A549 (cell line): ENCODE measurements at regions not wholly inside any gene's neighbourhood (a gene's known extent, or its start where the extent isn't known, plus 50 kb on each side); places are given as distances from the start of the nearest gene placed in this dataset.

Experiments used
- ATAC-seq, 2 experiments: fragments of 200-7000 bp in 1 of 2; fragments of >200 bp in 1 of 2; cut with Nextera tagmentation in 1 of 2; cut with Tn5 transposase in 1 of 2; 3 replicates each; pipeline versions ENCODE4 v1.8.0 to v1.9.1; 2018 to 2020; ENCODE audit warnings: mild to moderate bottlenecking in 1 of 2, moderate library complexity in 1 of 2
- CTCF ChIA-PET: fragments of 300-600 bp; sonication (Branson Sonifier 250); formaldehyde crosslinking; extraction: SDS; loops from one replicate; lab custom pipeline; 2021; ENCODE audit warnings: antibody characterized with exemption, inconsistent platforms; lab: Yijun Ruan, JAX
- POLR2A ChIA-PET: fragments of 350-600 bp; formaldehyde crosslinking; extraction: SDS; loops from one replicate; lab custom pipeline; 2021; ENCODE audit warnings: antibody characterized with exemption, inconsistent platforms; lab: Yijun Ruan, JAX
- DNase-seq, 2 experiments: peaks; one replicate each; pipeline versions ENCODE4 v3.0.0 to v3.0.0-alpha.2; 2011 to 2016; ENCODE audit warnings: low read depth in 1 of 2, low spot score in 1 of 2
- FAIRE-seq: peaks from 2 replicates; lab custom pipeline; 2011; peaks lifted over from hg19 to GRCh38; lab: Jason Lieb, UNC
- H3K27ac ChIP-seq, 2 experiments: fragments of >200 bp; sonication (Bioruptor Twin); formaldehyde crosslinking; 3 replicates each; pipeline ENCODE4 v1.5.1; 2016 to 2017
- H3K4me1 ChIP-seq: fragments of >200 bp; sonication (Bioruptor Twin); formaldehyde crosslinking; 3 replicates; pipeline ENCODE4 v1.6.1; 2016
- H3K4me2 ChIP-seq: fragments of >200 bp; sonication (Bioruptor Twin); formaldehyde crosslinking; 3 replicates; pipeline ENCODE4 v1.6.1; 2016
- H3K4me3 ChIP-seq: fragments of >200 bp; sonication (Bioruptor Twin); formaldehyde crosslinking; 3 replicates; pipeline ENCODE4 v1.5.1; 2016
- H3K9me3 ChIP-seq: fragments of >200 bp; sonication (Bioruptor Twin); formaldehyde crosslinking; 3 replicates; pipeline ENCODE4 v1.6.1; 2016
- BCL3 ChIP-seq: fragments of >200 bp; sonication (Bioruptor Twin); formaldehyde crosslinking; IDR thresholded peaks from 3 replicates; pipeline ENCODE4 v1.6.1; 2016
- BHLHE40 ChIP-seq: IDR thresholded peaks from 2 replicates; pipeline ENCODE4 v1.6.1; 2012; ENCODE audit warnings: low read depth, low read length, inconsistent platforms
- CHD2 ChIP-seq: fragments of 150-350 bp; IDR thresholded peaks from 2 replicates; pipeline ENCODE4 v1.6.1; 2014; ENCODE audit warnings: low read length; ENCODE audit not compliant: partially characterized antibody
- CHD4 ChIP-seq: fragments of 200-600 bp; sonication (generic); IDR thresholded peaks from 2 replicates; pipeline ENCODE4 v1.6.1; 2016; ENCODE audit warnings: antibody characterized with exemption, mild to moderate bottlenecking, borderline replicate concordance
- ELK1 ChIP-seq: fragments of 150-350 bp; IDR thresholded peaks from 2 replicates; pipeline ENCODE4 v1.6.1; 2014; ENCODE audit warnings: low read depth, mild to moderate bottlenecking, low read length
- ESRRA ChIP-seq: fragments of 150-350 bp; IDR thresholded peaks from 2 replicates; pipeline ENCODE4 v1.6.1; 2014; ENCODE audit warnings: mild to moderate bottlenecking, low read length, borderline replicate concordance
- FOSB ChIP-seq: fragments of 250-450 bp; sonication (Bioruptor Pico); IDR thresholded peaks from 2 replicates; pipeline ENCODE4 v1.5.0; 2020; ENCODE audit warnings: mild to moderate bottlenecking, moderate library complexity
- FOXS1 ChIP-seq: fragments of 250-450 bp; sonication (Bioruptor Pico); IDR thresholded peaks from 2 replicates; pipeline ENCODE4 v1.5.0; 2020; ENCODE audit warnings: mild to moderate bottlenecking, moderate library complexity
- GATA3 ChIP-seq: IDR thresholded peaks from 2 replicates; pipeline ENCODE4 v1.6.1; 2012; ENCODE audit warnings: borderline replicate concordance
- HDAC2 ChIP-seq: fragments of 200-600 bp; sonication (generic); IDR thresholded peaks from 2 replicates; pipeline ENCODE4 v1.6.1; 2016
- HEYL ChIP-seq: fragments of 250-450 bp; sonication (Bioruptor Pico); IDR thresholded peaks from 2 replicates; pipeline ENCODE4 v1.8.0; 2021; ENCODE audit warnings: mild to moderate bottlenecking, moderate library complexity
- HMGXB4 ChIP-seq: fragments of 250-450 bp; sonication (Bioruptor Pico); IDR thresholded peaks from 2 replicates; pipeline ENCODE4 v1.5.0; 2021; ENCODE audit warnings: mild to moderate bottlenecking, moderate library complexity, borderline replicate concordance
- HOXB13 ChIP-seq: fragments of 250-450 bp; sonication (Bioruptor Pico); IDR thresholded peaks from 2 replicates; pipeline ENCODE4 v1.5.0; 2020; ENCODE audit warnings: low read depth, mild to moderate bottlenecking, moderate library complexity
- HOXB5 ChIP-seq: fragments of 250-450 bp; sonication (Bioruptor Pico); IDR thresholded peaks from 2 replicates; pipeline ENCODE4 v1.5.0; 2020; ENCODE audit warnings: mild to moderate bottlenecking, moderate library complexity
- MAFK ChIP-seq: fragments of 450-650 bp; IDR thresholded peaks from 2 replicates; pipeline ENCODE4 v1.6.1; 2014; ENCODE audit not compliant: partially characterized antibody
- MAX ChIP-seq: IDR thresholded peaks from 2 replicates; pipeline ENCODE4 v1.6.1; 2012
- MAZ ChIP-seq: fragments of 150-350 bp; IDR thresholded peaks from 2 replicates; pipeline ENCODE4 v1.6.1; 2014; ENCODE audit warnings: antibody characterized with exemption, low read depth, low read length, borderline replicate concordance
- MYC ChIP-seq: IDR thresholded peaks from 2 replicates; pipeline ENCODE4 v1.6.1; 2012; ENCODE audit warnings: mild to moderate bottlenecking, inconsistent platforms, low read length, improper control_type of control experiment, borderline replicate concordance
- NFE2L2 ChIP-seq: fragments of 150-350 bp; conservative IDR thresholded peaks from 2 replicates; pipeline ENCODE4 v1.6.1; 2014; ENCODE audit warnings: low read length
- NPAS2 ChIP-seq: fragments of 250-450 bp; sonication (Bioruptor Pico); IDR thresholded peaks from 2 replicates; pipeline ENCODE4 v1.8.0; 2022; ENCODE audit warnings: mild to moderate bottlenecking, moderate library complexity, borderline replicate concordance
- NR3C1 ChIP-seq: fragments of >200 bp; sonication (Bioruptor Twin); formaldehyde crosslinking; IDR thresholded peaks from 3 replicates; pipeline ENCODE4 v1.6.1; 2017
- PBX3 ChIP-seq: IDR thresholded peaks from 2 replicates; pipeline ENCODE4 v1.6.1; 2012
- POLR2A ChIP-seq: IDR thresholded peaks from 2 replicates; pipeline ENCODE4 v1.6.1; 2012; ENCODE audit warnings: mild to moderate bottlenecking, low read length
- RFX5 ChIP-seq: fragments of 450-650 bp; IDR thresholded peaks from 2 replicates; pipeline ENCODE4 v1.7.1; 2014; ENCODE audit warnings: antibody characterized with exemption, mild to moderate bottlenecking, moderate library complexity
- SREBF2 ChIP-seq: fragments of 450-650 bp; IDR thresholded peaks from 2 replicates; pipeline ENCODE4 v1.6.1; 2014; ENCODE audit warnings: mild to moderate bottlenecking, moderate library complexity
- TP53 ChIP-seq: fragments of 250-450 bp; sonication (Bioruptor Pico); IDR thresholded peaks from 2 replicates; pipeline ENCODE4 v1.5.0; 2021; ENCODE audit warnings: mild to moderate bottlenecking, moderate library complexity
- USF2 ChIP-seq: fragments of 450-650 bp; IDR thresholded peaks from 2 replicates; pipeline ENCODE4 v1.6.1; 2014; ENCODE audit warnings: antibody characterized with exemption
- ZC3H11A ChIP-seq: fragments of 450-650 bp; IDR thresholded peaks from 2 replicates; pipeline ENCODE4 v1.6.1; 2014; ENCODE audit warnings: antibody characterized with exemption, mild to moderate bottlenecking
- ZFP36 ChIP-seq: fragments of 450-650 bp; IDR thresholded peaks from 2 replicates; pipeline ENCODE4 v1.6.1; 2014; ENCODE audit warnings: borderline replicate concordance; ENCODE audit not compliant: partially characterized antibody
- ZSCAN20 ChIP-seq: fragments of 250-450 bp; sonication (Bioruptor Pico); IDR thresholded peaks from 2 replicates; pipeline ENCODE4 v1.8.0; 2022; ENCODE audit warnings: mild to moderate bottlenecking, moderate library complexity
- WGBS: methylation state at CpG from one replicate; pipeline ENCODE4 v1.1.6; 2017; ENCODE audit errors: missing lambda C conversion rate; 5-methylcytosine and 5-hydroxymethylcytosine counted together

- CTCF ChIA-PET = interaction anchor here (1.0 kb wide), 1 partner anchor 31 kb away, joined by 3 read pairs; no protein-coding TSS in a partner anchor
- no peak for FAIRE-seq
Measured at GRCh38 chr6:19158586-19158985, 678.6 kb upstream of the ID4 start.

GRCh38 chr6:19159089-19159488 is 678.1 kb upstream of the ID4 start:
- no peak for TF ChIP-seq ESRRA
- no peak for TF ChIP-seq RFX5
- TF ChIP-seq HOXB5 (CRISPR knock-in tag) = no peak
- no peak for TF ChIP-seq BCL3
- TF ChIP-seq CHD2 = no peak
- TF ChIP-seq ZSCAN20 (CRISPR knock-in tag) = no peak
- no peak for TF ChIP-seq PBX3
- TF ChIP-seq BHLHE40 = no peak
- TF ChIP-seq SREBF2 = no peak
- TF ChIP-seq HOXB13 (CRISPR knock-in tag) = no peak
- TF ChIP-seq MAFK = no peak
- no peak for TF ChIP-seq MAZ
- no peak for TF ChIP-seq ZFP36
- no peak overlapping the region for H3K4me3 ChIP-seq
- no peak for DNase-seq
- no peak for FAIRE-seq
- ChIA-PET CTCF (no interaction called here), POLR2A (no interaction called here)
- H3K27ac ChIP-seq = no peak overlapping the region
- H3K4me2 ChIP-seq = no peak overlapping the region
- H3K9me3 ChIP-seq = no peaks in the 10 kb centered on the region
- 0% methylated on average over 1 of the region's 1 CpG for WGBS
- no peak for ATAC-seq
- no peaks in the 10 kb centered on the region for H3K4me1 ChIP-seq

More at GRCh38 chr6:19158586-19158985, 678.6 kb upstream of the ID4 start:
- Histone ChIP-seq H3K9me3 (no peaks in the 10 kb centered on the region), H3K4me3 (no peak overlapping the region), H3K4me1 (no peaks in the 10 kb centered on the region), H3K27ac (no peak overlapping the region), H3K4me2 (no peak overlapping the region)
- POLR2A ChIA-PET = no interaction called here
- DNase-seq = no peak
- TF ChIP-seq MAX (no peak), MAFK (no peak), FOSB (CRISPR knock-in tag) (no peak), HDAC2 (no peak), POLR2A (no peak), CHD4 (no peak), HMGXB4 (no peak), NFE2L2 (no peak), NPAS2 (no peak), ELK1 (no peak), MYC (no peak), TP53 (CRISPR knock-in tag) (no peak), ZC3H11A (no peak), FOXS1 (no peak), HEYL (no peak), GATA3 (no peak), NR3C1 (no peak), BCL3 (no peak), USF2 (no peak), RFX5 (no peak)
- no peak for ATAC-seq
- 13% methylated on average over 1 of the region's 1 CpG for WGBS
